PC-3 (cell line): ENCODE measurements at regions not wholly inside any gene's neighbourhood (a gene's known extent, or its start where the extent isn't known, plus 50 kb on each side); places are given as distances from the start of the nearest gene placed in this dataset.

ENCODE experiments used
- ATAC-seq: fragments of 200-7000 bp; cut with Tn5 transposase; 2 replicates; pipeline ENCODE4 v1.9.1; 2020; ENCODE audit warnings: mild to moderate bottlenecking, moderate library complexity
- BruUV-seq: library from RNA; stranded (reverse); fragments of 400-500 nt; replicated peaks from 2 replicates; lab custom pipeline; 2021; lab: Mats Ljungman, UMichigan
- CTCF ChIA-PET: fragments of 300-600 bp; sonication (Branson Sonifier 250); formaldehyde crosslinking; loops from one replicate; lab custom pipeline; 2022; ENCODE audit warnings: antibody characterized with exemption; lab: Charles Lee
- POLR2A ChIA-PET: fragments of 300-600 bp; sonication (Branson Sonifier 250); formaldehyde crosslinking; loops from one replicate; lab custom pipeline; 2022; ENCODE audit warnings: antibody characterized with exemption; ENCODE audit not compliant: unreplicated experiment; lab: Charles Lee
- DNase-seq: peaks from one replicate; pipeline ENCODE4 v3.0.0-alpha.2; 2015
- H2AFZ ChIP-seq: fragments of 300-600 bp; sonication (generic); 2 replicates; pipeline ENCODE4 v1.6.0; 2016; ENCODE audit warnings: antibody characterized with exemption, low read length
- H3F3A ChIP-seq: fragments of 300-600 bp; sonication (generic); one replicate; pipeline ENCODE4 v1.6.0; 2017; ENCODE audit warnings: antibody characterized with exemption, low read length, control low read depth, mild to moderate bottlenecking; ENCODE audit not compliant: unreplicated experiment
- H3K27ac ChIP-seq: fragments of 300-600 bp; sonication (generic); 2 replicates; pipeline ENCODE4 v1.5.1; 2016; ENCODE audit warnings: mild to moderate bottlenecking, low read length
- H3K27me3 ChIP-seq: fragments of 300-600 bp; sonication (generic); 2 replicates; pipeline ENCODE4 v1.6.1; 2016; ENCODE audit warnings: low read length, mixed read lengths
- H3K36me3 ChIP-seq: fragments of 300-600 bp; sonication (generic); 2 replicates; pipeline ENCODE4 v1.6.1; 2016; ENCODE audit warnings: low read depth, mixed run types, low read length, mixed read lengths
- H3K4me1 ChIP-seq: fragments of 300-600 bp; sonication (generic); 2 replicates; pipeline ENCODE4 v1.5.1; 2016; ENCODE audit warnings: low read length; ENCODE audit not compliant: insufficient read depth
- H3K4me2 ChIP-seq: fragments of 300-600 bp; sonication (generic); 2 replicates; pipeline ENCODE4 v1.6.0; 2016; ENCODE audit warnings: low read length
- H3K4me3 ChIP-seq: fragments of 300-600 bp; sonication (generic); 2 replicates; pipeline ENCODE4 v1.5.1; 2016; ENCODE audit warnings: mild to moderate bottlenecking, low read length, mixed read lengths
- H3K79me2 ChIP-seq: fragments of 300-600 bp; sonication (generic); 2 replicates; pipeline ENCODE4 v1.6.1; 2017; ENCODE audit warnings: low read length, mixed read lengths
- H3K9ac ChIP-seq: fragments of 300-600 bp; sonication (generic); 2 replicates; pipeline ENCODE4 v1.6.0; 2016; ENCODE audit warnings: mild to moderate bottlenecking, low read length
- H3K9me2 ChIP-seq: fragments of 300-600 bp; sonication (generic); replicated peaks from 2 replicates; pipeline ENCODE4 v1.6.1; 2016; ENCODE audit warnings: mixed run types, low read length, mixed read lengths
- H3K9me3 ChIP-seq: fragments of 300-600 bp; sonication (generic); 2 replicates; pipeline ENCODE4 v1.6.1; 2016; ENCODE audit warnings: low read length, mixed read lengths
- H4K20me1 ChIP-seq: fragments of 300-600 bp; sonication (generic); 2 replicates; pipeline ENCODE4 v1.6.1; 2016; ENCODE audit warnings: low read length, mixed read lengths
- CTCF ChIP-seq: fragments of 300-600 bp; sonication (generic); conservative IDR thresholded peaks from 2 replicates; pipeline ENCODE4 v1.5.1; 2017; ENCODE audit warnings: antibody characterized with exemption, low read depth, mild to moderate bottlenecking, low read length
- EZH2 ChIP-seq: fragments of 300-600 bp; sonication (generic); IDR thresholded peaks from one replicate; pipeline ENCODE4 v1.6.1; 2017; ENCODE audit warnings: antibody characterized with exemption, mild to moderate bottlenecking, low read length; ENCODE audit not compliant: unreplicated experiment
- EZH2phosphoT487 ChIP-seq: fragments of 300-600 bp; sonication (generic); IDR thresholded peaks from 2 replicates; pipeline ENCODE4 v1.6.1; 2018; ENCODE audit warnings: mild to moderate bottlenecking, antibody characterized with exemption, low read length, borderline replicate concordance
- intact Hi-C: fragments of 100-400 bp; cut with micrococcal nuclease; formaldehyde crosslinking; loops from 2 replicates; pipeline ENCODE4 v1.9.0; 2023

DNA sequence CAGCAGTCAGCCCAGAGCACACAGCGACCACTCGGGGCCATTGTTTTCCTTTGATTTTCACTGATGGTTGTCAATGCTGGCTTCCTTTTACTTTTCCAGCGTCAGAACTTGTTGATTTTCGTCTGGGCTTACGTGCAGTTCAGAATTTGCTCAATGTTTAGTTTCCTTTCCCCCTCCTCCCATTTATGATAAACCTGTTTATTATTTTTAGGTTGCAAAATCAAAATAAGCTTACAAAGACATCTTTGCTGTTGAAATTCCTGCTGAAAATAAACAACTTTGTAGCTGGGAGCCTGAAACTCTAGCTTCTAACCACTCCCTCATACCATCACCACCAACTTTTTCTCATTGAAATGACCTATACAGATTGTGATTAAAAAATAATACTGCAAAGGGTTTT is 83.1 kb upstream of the LYZL1 start:
- no peaks in the 10 kb centered on the region for H3K9me3 ChIP-seq
- no peak overlapping the region for H3K9ac ChIP-seq
- ATAC-seq = no peak
- no peaks in the 10 kb centered on the region for H3F3A ChIP-seq
- H3K27ac ChIP-seq = no peak overlapping the region
- no peak overlapping the region for H3K4me3 ChIP-seq
- no peak overlapping the region for H3K4me2 ChIP-seq
- H3K4me1 ChIP-seq = no peaks in the 10 kb centered on the region
- no TSS peak for BruUV-seq
- H3K36me3 ChIP-seq = no peaks in the 10 kb centered on the region
- no peak for DNase-seq
- H4K20me1 ChIP-seq = no peaks in the 10 kb centered on the region
- H3K79me2 ChIP-seq = no peaks in the 10 kb centered on the region
- ChIA-PET POLR2A (no interaction called here), CTCF (no interaction called here)
- H3K27me3 ChIP-seq = no peaks in the 10 kb centered on the region
- no peak overlapping the region for H2AFZ ChIP-seq
- no peak for TF ChIP-seq CTCF
- TF ChIP-seq EZH2phosphoT487 = no peak
- TF ChIP-seq EZH2 = no peak
- H3K9me2 ChIP-seq = no peaks in the 10 kb centered on the region
- intact Hi-C loops = no loop called here

GRCh38 chr10:29208845-29209244 is 80.0 kb upstream of the LYZL1 start:
- ChIA-PET POLR2A (no interaction called here), CTCF (no interaction called here)
- H3K36me3 ChIP-seq = no peaks in the 10 kb centered on the region
- intact Hi-C loops = no loop called here
- H3K4me3 ChIP-seq = no peak overlapping the region
- H2AFZ ChIP-seq = no peak overlapping the region
- H3K9ac ChIP-seq = no peak overlapping the region
- no peak for ATAC-seq
- no peaks in the 10 kb centered on the region for H3F3A ChIP-seq
- TF ChIP-seq CTCF (no peak), EZH2phosphoT487 (no peak), EZH2 (no peak)
- no peaks in the 10 kb centered on the region for H4K20me1 ChIP-seq
- no peak for DNase-seq
- H3K4me2 ChIP-seq = no peak overlapping the region
- H3K27me3 ChIP-seq = no peaks in the 10 kb centered on the region
- BruUV-seq = no TSS peak
- H3K79me2 ChIP-seq = no peaks in the 10 kb centered on the region
- H3K27ac ChIP-seq = no peak overlapping the region
- H3K9me3 ChIP-seq = no peaks in the 10 kb centered on the region
- H3K9me2 ChIP-seq = no peaks in the 10 kb centered on the region
- H3K4me1 ChIP-seq = no peaks in the 10 kb centered on the region

- no peak overlapping the region for H3K4me3 ChIP-seq
- no peaks in the 10 kb centered on the region for H3K36me3 ChIP-seq
- intact Hi-C loops = no loop called here
- H3K27me3 ChIP-seq = no peaks in the 10 kb centered on the region
- CTCF ChIA-PET = no interaction called here
- H3K9ac ChIP-seq = no peak overlapping the region
- no peaks in the 10 kb centered on the region for H3K9me2 ChIP-seq
- no peak for TF ChIP-seq CTCF
- TF ChIP-seq EZH2 = no peak
- TF ChIP-seq EZH2phosphoT487 = no peak
- DNase-seq (no peak), ATAC-seq (no peak)
- no peak overlapping the region for H3K27ac ChIP-seq
- POLR2A ChIA-PET = no interaction called here
- no peaks in the 10 kb centered on the region for H4K20me1 ChIP-seq
- H2AFZ ChIP-seq = no peak overlapping the region
- no peaks in the 10 kb centered on the region for H3K4me1 ChIP-seq
- no peak overlapping the region for H3K4me2 ChIP-seq
- no peaks in the 10 kb centered on the region for H3K79me2 ChIP-seq
- no TSS peak for BruUV-seq
- no peaks in the 10 kb centered on the region for H3F3A ChIP-seq
- H3K9me3 ChIP-seq = no peaks in the 10 kb centered on the region
These were observed 79.0 kb upstream of the LYZL1 start for GRCh38 chr10:29209830-29210229.
